SH-SY5Y (cell line): ENCODE measurements at regions not wholly inside any gene's neighbourhood (a gene's known extent, or its start where the extent isn't known, plus 50 kb on each side); places are given as distances from the start of the nearest gene placed in this dataset.

Source experiments
- GATA2 ChIP-seq: IDR thresholded peaks from 2 replicates; pipeline ENCODE4 v1.6.1; 2011; ENCODE audit warnings: mild to moderate bottlenecking, low read depth, low read length
- GATA3 ChIP-seq: IDR thresholded peaks from 2 replicates; pipeline ENCODE4 v1.6.1; 2011; ENCODE audit warnings: low read depth, mild to moderate bottlenecking, low read length, moderate library complexity

GRCh38 chr16:5502944-5503343 lies 405.3 kb upstream of the EEF2KMT start:
- TF ChIP-seq GATA2: no peak
- 0 out of 2 replicates have a peak, but pooled peaks have one; percentile 9 for TF ChIP-seq GATA3
